Lower lobe of right lung (tissue), 2 donors: ENCODE measurements at regions not wholly inside any gene's neighbourhood (a gene's known extent, or its start where the extent isn't known, plus 50 kb on each side); places are given as distances from the start of the nearest gene placed in this dataset.
"Not testable (repeated sequence)": the region's sequence is repeated elsewhere in the genome, so short reads cannot be mapped to it uniquely, and the experiment has no call there.

Experiments used
- ATAC-seq, 2 donors: fragments of 200-7000 bp; cut with Tn5 transposase; one replicate each; pipeline ENCODE4 v1.9.1; 2020 to 2022; ENCODE audit warnings: mild to moderate bottlenecking in 2 of 2, moderate library complexity in 2 of 2
- DNase-seq: peaks from one replicate; pipeline ENCODE4 v3.0.0-alpha.2; 2020
- H3K27ac ChIP-seq: fragments of 200-600 bp; one replicate; pipeline ENCODE4 v1.8.0; 2022
- H3K27me3 ChIP-seq: fragments of 200-600 bp; one replicate; pipeline ENCODE4 v1.8.0; 2022; ENCODE audit warnings: low read depth
- H3K36me3 ChIP-seq: fragments of 200-600 bp; one replicate; pipeline ENCODE4 v1.8.0; 2022; ENCODE audit warnings: mild to moderate bottlenecking
- H3K4me1 ChIP-seq: fragments of 200-600 bp; one replicate; pipeline ENCODE4 v1.8.0; 2022
- H3K4me3 ChIP-seq: fragments of 200-600 bp; one replicate; pipeline ENCODE4 v1.8.0; 2022; ENCODE audit warnings: mild to moderate bottlenecking
- H3K9me3 ChIP-seq: fragments of 200-600 bp; one replicate; pipeline ENCODE4 v1.8.0; 2022
- intact Hi-C: fragments of 100-400 bp; cut with DNase I; formaldehyde crosslinking; loops from one replicate; pipeline ENCODE4 v1.11.0; 2022
- TF ChIP-seq, protein P1 (sequence below): fragments of 200-600 bp; IDR thresholded peaks from one replicate; pipeline ENCODE4 v1.8.0; 2022; ENCODE audit warnings: antibody characterized with exemption, mild to moderate bottlenecking
- donor health status: DM: no; HTN: yes; CAD: no; lungs with severe emphysema.

DNA sequence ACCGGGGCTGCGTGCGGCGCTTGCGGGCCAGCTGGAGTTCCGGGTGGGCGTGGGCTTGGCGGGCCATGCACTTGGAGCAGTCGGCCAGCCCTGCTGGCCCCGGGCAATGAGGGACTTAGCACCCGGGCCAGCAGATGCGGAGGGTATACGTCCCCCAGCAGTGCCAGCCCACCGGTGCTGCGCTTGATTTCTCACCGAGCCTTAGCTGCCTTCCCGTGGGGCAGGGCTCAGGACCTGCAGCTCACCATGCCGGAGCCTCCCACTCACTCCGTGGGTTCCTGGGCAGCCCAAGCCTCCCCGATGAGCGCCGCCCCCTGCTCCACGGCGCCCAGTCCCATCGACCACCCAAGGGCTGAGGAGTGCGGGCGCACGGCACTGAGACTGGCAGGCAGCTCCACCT is 51.4 kb upstream of the INPP4B start:
- H3K27ac ChIP-seq, H3K36me3 ChIP-seq, intact Hi-C loops, DNase-seq, ATAC-seq, H3K4me1 ChIP-seq, H3K4me3 ChIP-seq, H3K27me3 ChIP-seq: not testable (repeated sequence)
- peaks cover 24% of the 10 kb centered on the region for H3K9me3 ChIP-seq

DNA sequence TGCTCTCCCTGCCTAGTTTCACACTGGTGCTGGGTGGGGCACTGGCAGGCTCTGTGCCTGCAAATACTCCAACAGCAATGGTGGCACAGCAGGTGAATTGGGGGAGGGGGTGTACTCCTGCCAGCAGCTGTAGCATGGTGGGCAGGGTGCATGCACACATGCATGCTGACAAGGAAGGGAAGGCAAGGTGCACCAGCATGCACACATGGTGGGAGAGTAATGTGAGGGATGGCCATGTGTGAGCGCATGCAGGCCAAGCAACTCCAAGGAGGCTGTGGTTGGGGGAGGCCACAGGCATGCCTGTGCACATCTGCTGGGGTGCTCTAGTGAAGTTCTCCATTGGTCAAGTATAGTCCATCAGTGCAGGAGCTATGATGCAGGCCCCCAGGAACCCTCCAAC is 54.5 kb upstream of the INPP4B start:
- peak in 1 of 2 donors; percentile 32 for ATAC-seq
- no peaks in the 10 kb centered on the region for H3K36me3 ChIP-seq

DNA sequence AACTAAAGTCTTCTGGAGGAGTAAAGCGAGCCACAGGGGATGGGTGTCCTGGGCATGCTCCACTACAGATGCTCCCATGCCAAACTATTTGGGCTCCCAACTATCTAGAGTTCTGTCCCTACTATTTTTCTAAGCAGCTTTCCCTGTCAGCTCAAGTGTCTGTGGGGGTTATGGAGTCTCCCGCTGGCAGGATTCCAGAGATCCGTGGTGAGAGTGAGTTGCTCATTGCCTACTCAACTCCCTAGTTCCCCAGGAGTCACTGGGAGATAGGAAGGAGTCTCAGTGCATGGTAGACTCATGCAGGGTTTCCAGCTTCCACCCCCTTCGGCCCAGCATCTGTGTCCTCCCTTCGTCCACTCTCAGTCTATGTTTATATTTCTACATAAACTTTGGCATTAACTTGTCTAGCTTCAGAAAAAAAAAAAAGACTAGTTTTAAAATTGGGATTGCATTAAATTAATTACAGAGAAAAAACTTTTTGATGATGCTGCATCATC is 55.1 kb upstream of the INPP4B start:
- intact Hi-C loops = no loop called here
- H3K4me1 ChIP-seq = no peaks in the 10 kb centered on the region
- no peaks in the 10 kb centered on the region for H3K9me3 ChIP-seq
- TF ChIP-seq, protein P1, sequence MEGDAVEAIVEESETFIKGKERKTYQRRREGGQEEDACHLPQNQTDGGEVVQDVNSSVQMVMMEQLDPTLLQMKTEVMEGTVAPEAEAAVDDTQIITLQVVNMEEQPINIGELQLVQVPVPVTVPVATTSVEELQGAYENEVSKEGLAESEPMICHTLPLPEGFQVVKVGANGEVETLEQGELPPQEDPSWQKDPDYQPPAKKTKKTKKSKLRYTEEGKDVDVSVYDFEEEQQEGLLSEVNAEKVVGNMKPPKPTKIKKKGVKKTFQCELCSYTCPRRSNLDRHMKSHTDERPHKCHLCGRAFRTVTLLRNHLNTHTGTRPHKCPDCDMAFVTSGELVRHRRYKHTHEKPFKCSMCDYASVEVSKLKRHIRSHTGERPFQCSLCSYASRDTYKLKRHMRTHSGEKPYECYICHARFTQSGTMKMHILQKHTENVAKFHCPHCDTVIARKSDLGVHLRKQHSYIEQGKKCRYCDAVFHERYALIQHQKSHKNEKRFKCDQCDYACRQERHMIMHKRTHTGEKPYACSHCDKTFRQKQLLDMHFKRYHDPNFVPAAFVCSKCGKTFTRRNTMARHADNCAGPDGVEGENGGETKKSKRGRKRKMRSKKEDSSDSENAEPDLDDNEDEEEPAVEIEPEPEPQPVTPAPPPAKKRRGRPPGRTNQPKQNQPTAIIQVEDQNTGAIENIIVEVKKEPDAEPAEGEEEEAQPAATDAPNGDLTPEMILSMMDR = no peak
- no peaks in the 10 kb centered on the region for H3K36me3 ChIP-seq
- ATAC-seq = no peak
- no peaks in the 10 kb centered on the region for H3K27me3 ChIP-seq
- H3K27ac ChIP-seq = no peak overlapping the region
- DNase-seq = no peak
- no peak overlapping the region for H3K4me3 ChIP-seq

More for the DNA sequence above, 54.5 kb upstream of the INPP4B start:
- TF ChIP-seq, protein P1 = no peak
- Histone ChIP-seq H3K27ac (no peak overlapping the region), H3K4me3 (no peak overlapping the region), H3K9me3 (no peaks in the 10 kb centered on the region), H3K4me1 (no peaks in the 10 kb centered on the region), H3K27me3 (no peaks in the 10 kb centered on the region)
- DNase-seq = no peak
- intact Hi-C loops = no loop called here

DNA sequence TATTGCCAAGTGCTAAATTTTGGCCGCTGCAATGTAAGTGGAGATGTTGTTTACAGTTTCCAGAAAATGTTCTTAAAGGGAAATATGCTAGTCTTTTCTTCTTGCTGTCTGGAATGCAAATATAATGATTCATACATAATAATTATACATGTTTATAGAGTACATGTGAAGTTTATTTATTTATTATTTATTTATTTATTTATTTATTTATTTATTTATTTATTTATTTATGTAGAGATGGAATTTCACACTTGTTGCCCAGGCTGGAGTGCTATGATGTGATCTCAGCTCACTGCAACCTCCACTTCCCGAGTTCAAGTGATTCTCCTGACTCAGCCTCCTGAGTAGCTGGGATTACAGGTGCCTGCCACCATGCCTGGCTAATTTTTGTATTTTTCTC is 57.5 kb upstream of the INPP4B start:
- intact Hi-C loops, DNase-seq: not testable (repeated sequence)

DNA sequence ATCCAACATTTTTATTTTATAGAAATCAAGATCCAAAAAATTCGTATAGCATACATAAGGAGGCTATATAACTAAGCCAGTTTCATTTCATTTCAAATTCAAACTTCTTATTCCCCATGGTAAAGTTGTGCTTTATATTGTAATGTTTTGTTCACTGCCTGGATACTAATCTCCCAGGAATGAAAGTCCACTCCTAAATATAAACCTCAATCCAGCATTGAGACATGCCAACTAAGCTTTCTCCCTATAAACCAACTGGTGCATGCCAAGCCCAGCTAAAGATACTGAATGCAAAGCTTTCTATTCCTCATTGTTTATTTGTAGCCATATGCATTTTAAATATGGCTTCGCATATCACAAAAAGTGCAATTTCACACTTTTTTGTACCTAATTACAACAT is 63.8 kb upstream of the INPP4B start:
- Histone ChIP-seq H3K27me3 (no peaks in the 10 kb centered on the region), H3K9me3 (no peaks in the 10 kb centered on the region), H3K4me1 (no peaks in the 10 kb centered on the region), H3K27ac (no peak overlapping the region), H3K36me3 (no peaks in the 10 kb centered on the region), H3K4me3 (no peak overlapping the region)
- no peak for DNase-seq
- ATAC-seq = no peak
- intact Hi-C loops = no loop called here
- TF ChIP-seq, protein P1 = no peak

More for the DNA sequence above, 57.5 kb upstream of the INPP4B start:
- H3K4me3 ChIP-seq, H3K27me3 ChIP-seq, H3K9me3 ChIP-seq, H3K36me3 ChIP-seq, H3K27ac ChIP-seq, ATAC-seq, H3K4me1 ChIP-seq: not testable (repeated sequence)

DNA sequence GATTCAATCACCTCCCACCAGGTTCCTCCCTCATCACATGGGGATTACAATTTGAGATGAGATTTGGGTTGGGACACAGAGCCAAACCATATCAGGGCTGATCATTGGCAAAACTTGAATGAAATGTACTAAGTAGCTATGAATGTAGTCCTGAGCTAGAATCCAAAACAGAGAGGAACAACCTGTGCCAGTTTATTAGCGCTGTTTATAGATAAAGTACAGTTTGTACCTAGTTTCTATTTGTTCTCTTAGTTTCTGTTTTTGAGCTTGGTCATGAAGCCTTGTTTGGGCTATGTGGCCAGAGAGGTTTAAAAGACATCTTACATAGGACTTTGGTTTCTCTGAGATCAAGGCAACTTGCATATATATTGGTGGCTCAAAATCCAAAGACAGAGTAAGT is 66.9 kb upstream of the INPP4B start:
- no peaks in the 10 kb centered on the region for H3K4me1 ChIP-seq
- H3K9me3 ChIP-seq = no peaks in the 10 kb centered on the region
- intact Hi-C loops = no loop called here
- no peak overlapping the region for H3K4me3 ChIP-seq
- TF ChIP-seq, protein P1 = no peak
- DNase-seq (no peak), ATAC-seq (no peak)
- no peaks in the 10 kb centered on the region for H3K27me3 ChIP-seq
- no peak overlapping the region for H3K27ac ChIP-seq
- H3K36me3 ChIP-seq = no peaks in the 10 kb centered on the region
